Uterus (tissue), 3 donors: ENCODE measurements at regions not wholly inside any gene's neighbourhood (a gene's known extent, or its start where the extent isn't known, plus 50 kb on each side); places are given as distances from the start of the nearest gene placed in this dataset.
"Not testable (repeated sequence)": the region's sequence is repeated elsewhere in the genome, so short reads cannot be mapped to it uniquely, and the experiment has no call there.

Source experiments
- DNase-seq, 2 donors: peaks; one replicate each; pipeline ENCODE4 v3.0.0-alpha.2; 2019 to 2020
- H3K27ac ChIP-seq, 2 donors: fragments of 200-600 bp; sonication (generic); 1 replicate in 1 of 2; 2 replicates in 1 of 2; pipeline ENCODE4 v1.5.1; 2016 to 2018
- H3K27me3 ChIP-seq, 2 donors: fragments of 200-600 bp; sonication (generic); one replicate each; pipeline ENCODE4 v1.5.1; 2018 to 2019; ENCODE audit warnings: control low read depth in 1 of 2
- H3K36me3 ChIP-seq, 2 donors: fragments of 200-600 bp; sonication (generic); one replicate each; pipeline ENCODE4 v1.5.1; 2019; ENCODE audit warnings: control low read depth in 1 of 2
- H3K4me1 ChIP-seq, 2 donors: fragments of 200-600 bp; sonication (generic); one replicate each; pipeline ENCODE4 v1.5.1; 2018 to 2019; ENCODE audit warnings: control low read depth in 1 of 2
- H3K4me3 ChIP-seq, 2 donors: fragments of 200-600 bp; sonication (generic); 1 replicate in 1 of 2; 2 replicates in 1 of 2; pipeline ENCODE4 v1.5.1; 2018 to 2019; ENCODE audit warnings: mild to moderate bottlenecking in 1 of 2
- H3K9me3 ChIP-seq, 2 donors: fragments of 200-600 bp; sonication (generic); one replicate each; pipeline ENCODE4 v1.5.1; 2019; ENCODE audit warnings: control low read depth in 1 of 2
- POLR2A ChIP-seq, 2 donors: fragments of 450-650 bp; IDR thresholded peaks; one replicate each; pipeline ENCODE4 v1.6.1; 2016; ENCODE audit warnings: antibody characterized with exemption in 2 of 2, mild to moderate bottlenecking in 1 of 2, moderate library complexity in 1 of 2
- intact Hi-C: fragments of 100-400 bp; cut with DNase I; formaldehyde crosslinking; loops from one replicate; pipeline ENCODE4 v1.15.1; 2023; ENCODE audit warnings: low total_unique reads
- TF ChIP-seq, protein P1 (sequence below), 4 experiments: fragments of 200-600 bp in 2 of 4; fragments of 450-650 bp in 2 of 4; sonication (generic) in 2 of 4; IDR thresholded peaks; one replicate each; pipeline ENCODE4 v1.5.1; 2016 to 2019; ENCODE audit warnings: antibody characterized with exemption in 4 of 4, mild to moderate bottlenecking in 2 of 4, moderate library complexity in 1 of 4
- donor health status: DM: yes; HTN: yes; CAD: no.

DNA sequence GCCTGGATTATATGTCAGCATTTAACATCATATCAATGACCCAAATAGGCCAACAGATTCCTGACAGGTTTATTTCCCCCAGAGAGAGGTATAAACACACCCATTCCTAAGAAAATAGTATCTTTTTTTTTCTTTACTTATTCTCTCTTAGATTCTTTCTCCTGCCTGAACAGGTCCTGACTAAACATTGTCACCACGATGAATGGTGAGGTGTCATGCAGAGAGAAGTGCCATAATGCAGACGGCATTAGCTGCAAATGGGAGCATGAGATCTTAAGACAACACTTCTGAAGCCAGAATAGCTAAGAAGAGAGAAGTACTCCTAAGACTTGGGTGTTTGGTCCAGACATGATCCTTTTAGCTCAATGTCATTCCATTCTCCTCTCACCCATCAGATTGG lies 131.3 kb downstream of the ZNF648 start:
- DNase-seq: no peak
- Histone ChIP-seq H3K9me3 (no peaks in the 10 kb centered on the region), H3K27ac (no peak overlapping the region), H3K27me3 (no peaks in the 10 kb centered on the region), H3K4me1 (no peaks in the 10 kb centered on the region), H3K4me3 (no peak overlapping the region), H3K36me3 (no peaks in the 10 kb centered on the region)
- intact Hi-C loops: no loop called here
- TF ChIP-seq, protein P1, sequence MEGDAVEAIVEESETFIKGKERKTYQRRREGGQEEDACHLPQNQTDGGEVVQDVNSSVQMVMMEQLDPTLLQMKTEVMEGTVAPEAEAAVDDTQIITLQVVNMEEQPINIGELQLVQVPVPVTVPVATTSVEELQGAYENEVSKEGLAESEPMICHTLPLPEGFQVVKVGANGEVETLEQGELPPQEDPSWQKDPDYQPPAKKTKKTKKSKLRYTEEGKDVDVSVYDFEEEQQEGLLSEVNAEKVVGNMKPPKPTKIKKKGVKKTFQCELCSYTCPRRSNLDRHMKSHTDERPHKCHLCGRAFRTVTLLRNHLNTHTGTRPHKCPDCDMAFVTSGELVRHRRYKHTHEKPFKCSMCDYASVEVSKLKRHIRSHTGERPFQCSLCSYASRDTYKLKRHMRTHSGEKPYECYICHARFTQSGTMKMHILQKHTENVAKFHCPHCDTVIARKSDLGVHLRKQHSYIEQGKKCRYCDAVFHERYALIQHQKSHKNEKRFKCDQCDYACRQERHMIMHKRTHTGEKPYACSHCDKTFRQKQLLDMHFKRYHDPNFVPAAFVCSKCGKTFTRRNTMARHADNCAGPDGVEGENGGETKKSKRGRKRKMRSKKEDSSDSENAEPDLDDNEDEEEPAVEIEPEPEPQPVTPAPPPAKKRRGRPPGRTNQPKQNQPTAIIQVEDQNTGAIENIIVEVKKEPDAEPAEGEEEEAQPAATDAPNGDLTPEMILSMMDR (IDR thresholded peaks at IDR 0.05): no peak
- TF ChIP-seq POLR2A (IDR thresholded peaks at IDR 0.05): no peak

DNA sequence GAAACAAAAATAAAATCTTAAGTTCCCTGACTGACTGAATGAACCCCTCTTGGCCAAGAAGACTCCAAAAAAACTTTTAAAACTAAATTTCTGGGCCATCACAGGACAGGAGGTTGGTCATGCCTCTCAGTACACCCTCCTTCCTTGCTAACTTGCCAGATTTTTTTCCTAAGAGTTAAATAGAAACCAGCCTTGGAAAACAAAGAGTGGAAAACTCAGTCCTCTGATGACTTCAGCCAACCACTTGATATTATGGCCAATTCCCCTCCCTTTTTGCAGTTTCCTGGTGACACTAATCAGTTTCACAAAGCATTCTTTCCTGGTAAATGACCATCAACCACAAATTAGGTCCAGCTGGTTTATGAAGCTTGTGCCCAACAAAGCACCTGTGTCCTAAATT lies 134.8 kb downstream of the ZNF648 start:
- Histone ChIP-seq H3K4me3 (no peak overlapping the region), H3K4me1 (no peaks in the 10 kb centered on the region), H3K9me3 (no peaks in the 10 kb centered on the region), H3K36me3 (no peaks in the 10 kb centered on the region), H3K27me3 (no peaks in the 10 kb centered on the region), H3K27ac (no peak overlapping the region)
- no peak for DNase-seq
- TF ChIP-seq POLR2A (IDR thresholded peaks at IDR 0.05): no peak
- TF ChIP-seq, protein P1 (IDR thresholded peaks at IDR 0.05): no peak
- intact Hi-C loops: no loop called here

DNA sequence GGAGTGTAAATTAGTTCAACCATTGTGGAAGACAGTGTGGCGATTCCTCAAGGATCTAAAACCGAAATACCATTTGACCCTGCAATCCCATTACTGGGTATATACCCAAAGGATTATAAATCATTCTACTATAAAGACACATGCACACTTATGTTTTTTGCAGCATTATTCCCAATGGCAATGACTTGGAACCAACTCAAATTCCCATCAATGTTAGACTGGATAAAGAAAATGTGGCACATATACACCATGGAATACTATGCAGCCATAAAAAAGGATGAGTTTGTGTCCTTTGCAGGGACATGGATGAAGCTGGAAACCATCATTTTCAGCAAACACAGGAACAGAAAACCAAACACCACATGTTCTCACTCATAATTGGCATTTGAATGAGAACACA lies 137.5 kb downstream of the ZNF648 start:
- H3K4me3 ChIP-seq, H3K4me1 ChIP-seq, H3K36me3 ChIP-seq, H3K9me3 ChIP-seq, DNase-seq, H3K27ac ChIP-seq, H3K27me3 ChIP-seq, intact Hi-C loops: not testable (repeated sequence)

DNA sequence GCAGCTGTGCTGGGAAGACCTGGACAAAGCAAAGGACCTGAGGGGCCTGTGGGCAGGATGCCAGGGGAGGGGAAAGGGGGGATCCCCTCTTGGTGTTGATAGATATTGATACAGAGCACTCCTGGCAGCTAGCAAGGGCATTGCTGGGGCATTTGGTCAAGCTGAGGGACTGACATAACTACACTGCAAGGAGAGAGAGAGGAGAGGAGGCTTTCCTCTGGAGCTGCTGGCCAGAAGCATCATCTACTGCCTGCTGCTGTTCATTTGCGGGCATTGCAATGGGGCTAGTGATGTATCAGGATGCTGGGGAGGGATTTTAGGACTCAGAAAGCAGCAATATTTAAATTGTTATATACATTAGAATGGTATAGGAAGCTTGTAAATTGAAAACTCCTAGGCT lies 142.0 kb downstream of the ZNF648 start:
- Histone ChIP-seq H3K27ac (no peak overlapping the region), H3K4me1 (no peaks in the 10 kb centered on the region), H3K36me3 (no peaks in the 10 kb centered on the region), H3K27me3 (no peaks in the 10 kb centered on the region), H3K4me3 (no peak overlapping the region), H3K9me3 (no peaks in the 10 kb centered on the region)
- intact Hi-C loops: no loop called here
- no peak for DNase-seq
- TF ChIP-seq POLR2A (IDR thresholded peaks at IDR 0.05): no peak
- TF ChIP-seq, protein P1 (IDR thresholded peaks at IDR 0.05): no peak

DNA sequence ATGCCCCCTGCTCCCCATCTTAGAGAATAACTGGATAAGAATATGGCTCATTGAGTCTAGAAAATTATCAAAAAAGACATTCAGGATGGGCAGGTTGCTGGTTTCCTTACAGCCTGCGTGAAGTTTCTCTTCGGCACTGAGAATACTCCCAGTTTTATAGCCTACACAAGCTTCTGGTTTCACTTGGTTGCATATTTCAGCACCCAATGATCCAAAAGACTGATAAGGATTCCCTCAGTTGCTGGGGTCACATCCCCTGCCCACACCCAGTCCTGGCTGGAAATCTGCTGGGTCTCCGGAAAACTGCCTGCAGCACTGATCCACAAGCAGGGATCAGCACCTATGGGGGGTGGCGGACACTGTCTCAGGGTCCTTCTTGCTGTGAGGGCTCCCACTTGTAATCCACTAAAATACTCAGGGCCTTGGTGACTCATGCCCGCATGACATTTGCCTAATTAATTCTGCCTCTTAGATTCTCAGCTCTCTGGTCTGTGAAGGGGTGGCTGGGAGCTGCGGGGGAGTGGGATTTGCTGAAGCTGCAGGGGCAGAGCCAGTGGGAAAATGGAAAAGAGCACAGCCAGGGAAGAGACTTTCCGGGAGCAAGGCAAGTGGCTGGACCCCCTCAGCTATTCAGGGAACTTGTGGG lies 142.5 kb downstream of the ZNF648 start:
- Histone ChIP-seq H3K4me3 (no peak overlapping the region), H3K36me3 (no peaks in the 10 kb centered on the region), H3K4me1 (no peaks in the 10 kb centered on the region), H3K9me3 (no peaks in the 10 kb centered on the region), H3K27ac (no peak overlapping the region), H3K27me3 (no peaks in the 10 kb centered on the region)
- no peak for DNase-seq
- intact Hi-C loops: no loop called here
- TF ChIP-seq POLR2A (IDR thresholded peaks at IDR 0.05): no peak
- TF ChIP-seq, protein P1 (IDR thresholded peaks at IDR 0.05): no peak

DNA sequence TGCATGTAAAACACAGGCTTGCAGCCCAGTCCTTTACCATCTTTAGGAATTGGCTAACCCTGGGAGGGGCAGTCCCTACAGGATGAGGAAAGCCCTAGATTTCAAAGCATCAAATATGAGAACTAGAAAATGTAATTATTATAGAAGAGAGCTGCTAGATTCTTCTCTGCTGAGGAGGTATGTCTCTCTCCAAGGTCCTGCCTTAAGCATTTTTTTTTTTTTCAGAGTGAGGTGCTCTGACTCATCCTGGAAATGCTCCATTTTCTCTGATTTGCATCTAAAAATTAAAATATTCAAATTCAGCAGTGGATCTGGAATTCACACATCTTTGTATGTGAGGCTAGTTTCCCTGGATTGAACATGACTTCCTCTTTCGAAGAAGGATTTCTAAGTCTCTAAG lies 149.8 kb downstream of the ZNF648 start:
- intact Hi-C loops: no loop called here

More for the DNA sequence above, 149.8 kb downstream of the ZNF648 start:
- Histone ChIP-seq H3K27ac (no peak overlapping the region), H3K4me1 (no peaks in the 10 kb centered on the region), H3K9me3 (no peaks in the 10 kb centered on the region), H3K4me3 (no peak overlapping the region), H3K36me3 (no peaks in the 10 kb centered on the region), H3K27me3 (no peaks in the 10 kb centered on the region)
- TF ChIP-seq, protein P1 (IDR thresholded peaks at IDR 0.05): no peak
- TF ChIP-seq POLR2A (IDR thresholded peaks at IDR 0.05): no peak
- DNase-seq: no peak
